Umbilical cord (tissue), 1 donor: ENCODE measurements at regions not wholly inside any gene's neighbourhood (a gene's known extent, or its start where the extent isn't known, plus 50 kb on each side); places are given as distances from the start of the nearest gene placed in this dataset.

Experiments
- DNase-seq: peaks from one replicate; pipeline ENCODE4 v3.0.0-alpha.2; 2015; ENCODE audit warnings: low spot score

GRCh38 chrX:106510713-106511403, 100.9 kb upstream of the RADX start:
- DNase-seq, result no peak
